Stimulated activated CD8-positive, alpha-beta memory T cell treated with anti-CD3 and anti-CD28 coated beads, Interleukin-12 subunit alpha, Interleukin-12 subunit beta, amount 100 ng/mL, for 24 hours (primary cell): ENCODE measurements at regions not wholly inside any gene's neighbourhood (a gene's known extent, or its start where the extent isn't known, plus 50 kb on each side); places are given as distances from the start of the nearest gene placed in this dataset.

ENCODE experiments used
- DNase-seq: peaks from one replicate; pipeline ENCODE4 v3.0.0-alpha.2; 2020; ENCODE audit errors: extremely low read depth

GRCh38 chr13:108156749-108157148 lies 58.6 kb downstream of the LIG4 start:
- no peak for DNase-seq

- DNase-seq = peak; percentile 5
Measured at GRCh38 chr13:108155185-108156106, 59.9 kb downstream of the LIG4 start.

GRCh38 chr13:108154421-108154858 lies 60.9 kb downstream of the LIG4 start:
- DNase-seq = no peak

GRCh38 chr13:108146642-108147041 lies 68.7 kb downstream of the LIG4 start:
- DNase-seq = no peak

GRCh38 chr13:108142702-108143436 lies 72.5 kb downstream of the LIG4 start:
- DNase-seq = no peak

GRCh38 chr13:108137176-108137575 lies 78.2 kb downstream of the LIG4 start:
- no peak for DNase-seq

- DNase-seq = no peak
Measured at GRCh38 chr13:108127406-108127805, 87.9 kb downstream of the LIG4 start.

GRCh38 chr13:108126056-108126455 lies 89.3 kb downstream of the LIG4 start:
- no peak for DNase-seq

- no peak for DNase-seq
Measured at GRCh38 chr13:108121406-108121805, 93.9 kb downstream of the LIG4 start.

GRCh38 chr13:108120856-108121255 lies 94.5 kb downstream of the LIG4 start:
- DNase-seq = no peak

- no peak for DNase-seq
Measured at GRCh38 chr13:108120302-108120701, 95.0 kb downstream of the LIG4 start.

GRCh38 chr13:108115738-108116137 lies 99.6 kb downstream of the LIG4 start:
- DNase-seq = no peak

- no peak for DNase-seq
Measured at GRCh38 chr13:108113407-108113806, 101.9 kb downstream of the LIG4 start.

- no peak for DNase-seq
Measured at GRCh38 chr13:108104736-108105135, 110.6 kb downstream of the LIG4 start.

GRCh38 chr13:108102771-108103170 lies 112.6 kb downstream of the LIG4 start:
- no peak for DNase-seq

GRCh38 chr13:108096301-108096915 lies 118.9 kb downstream of the LIG4 start:
- no peak for DNase-seq

GRCh38 chr13:108095036-108095435 lies 120.3 kb downstream of the LIG4 start:
- DNase-seq = no peak

- no peak for DNase-seq
Measured at GRCh38 chr13:108093616-108094015, 121.7 kb downstream of the LIG4 start.

GRCh38 chr13:108087810-108088209 lies 127.5 kb downstream of the LIG4 start:
- DNase-seq = no peak

GRCh38 chr13:108086678-108087077 lies 128.7 kb downstream of the LIG4 start:
- no peak for DNase-seq

GRCh38 chr13:108084840-108085239 lies 130.5 kb downstream of the LIG4 start:
- no peak for DNase-seq

GRCh38 chr13:108083056-108083455 lies 132.3 kb downstream of the LIG4 start:
- no peak for DNase-seq
